Hepatocyte (in vitro differentiated cells): ENCODE measurements at regions not wholly inside any gene's neighbourhood (a gene's known extent, or its start where the extent isn't known, plus 50 kb on each side); places are given as distances from the start of the nearest gene placed in this dataset.

Experiments
- DNase-seq: peaks from one replicate; pipeline ENCODE4 v3.0.0-alpha.2; 2016; ENCODE audit warnings: low spot score
- H2AFZ ChIP-seq: fragments of 200-600 bp; sonication (generic); 2 replicates; pipeline ENCODE4 v1.6.0; 2016; ENCODE audit warnings: antibody characterized with exemption, mild to moderate bottlenecking
- H3K27ac ChIP-seq: fragments of 200-600 bp; sonication (generic); 2 replicates; pipeline ENCODE4 v1.5.1; 2016; ENCODE audit warnings: mild to moderate bottlenecking
- H3K27me3 ChIP-seq: fragments of 200-600 bp; sonication (generic); 2 replicates; pipeline ENCODE4 v1.6.1; 2016
- H3K36me3 ChIP-seq: fragments of 200-600 bp; sonication (generic); replicated peaks from 2 replicates; pipeline ENCODE4 v1.5.1; 2016; ENCODE audit warnings: low read depth; ENCODE audit not compliant: insufficient read depth
- H3K4me1 ChIP-seq: fragments of 200-600 bp; sonication (generic); 2 replicates; pipeline ENCODE4 v1.5.1; 2016; ENCODE audit warnings: mild to moderate bottlenecking, moderate library complexity; ENCODE audit not compliant: insufficient read depth
- H3K4me2 ChIP-seq: fragments of 200-600 bp; sonication (generic); 2 replicates; pipeline ENCODE4 v1.6.0; 2016
- H3K4me3 ChIP-seq: fragments of 200-600 bp; sonication (generic); 2 replicates; pipeline ENCODE4 v1.5.1; 2016; ENCODE audit warnings: mild to moderate bottlenecking
- H3K79me2 ChIP-seq: fragments of 200-600 bp; sonication (generic); 2 replicates; pipeline ENCODE4 v1.6.0; 2017; ENCODE audit warnings: mild to moderate bottlenecking
- H3K9me2 ChIP-seq: fragments of 200-600 bp; sonication (generic); replicated peaks from 2 replicates; pipeline ENCODE4 v1.6.0; 2017; ENCODE audit warnings: mild to moderate bottlenecking; ENCODE audit not compliant: insufficient read depth
- H3K9me3 ChIP-seq: fragments of 200-600 bp; sonication (generic); 2 replicates; pipeline ENCODE4 v1.5.1; 2016; ENCODE audit warnings: low read depth, mild to moderate bottlenecking
- H4K20me1 ChIP-seq: fragments of 200-600 bp; sonication (generic); 2 replicates; pipeline ENCODE4 v1.6.0; 2016; ENCODE audit warnings: mild to moderate bottlenecking; ENCODE audit not compliant: insufficient read depth, poor library complexity, severe bottlenecking
- CTCF ChIP-seq: fragments of 200-600 bp; sonication (generic); IDR thresholded peaks from 2 replicates; pipeline ENCODE4 v1.5.1; 2016; ENCODE audit warnings: antibody characterized with exemption, mild to moderate bottlenecking; ENCODE audit not compliant: poor library complexity
- EZH2 ChIP-seq: fragments of 200-600 bp; sonication (generic); IDR thresholded peaks from 2 replicates; pipeline ENCODE4 v1.6.1; 2016; ENCODE audit warnings: antibody characterized with exemption, mild to moderate bottlenecking, borderline replicate concordance
- EZH2phosphoT487 ChIP-seq: fragments of 200-600 bp; sonication (generic); IDR thresholded peaks from one replicate; pipeline ENCODE4 v1.6.1; 2018; ENCODE audit warnings: antibody characterized with exemption, mild to moderate bottlenecking, low read depth, moderate library complexity; ENCODE audit not compliant: unreplicated experiment, severe bottlenecking
- WGBS: methylation state at CpG from one replicate; pipeline ENCODE4 v1.1.6; 2016; ENCODE audit warnings: low lambda C conversion rate; ENCODE audit errors: missing lambda C conversion rate; 5-methylcytosine and 5-hydroxymethylcytosine counted together

- H3K27ac ChIP-seq = no peak overlapping the region
- H3K36me3 ChIP-seq = no peaks in the 10 kb centered on the region
- no peak overlapping the region for H3K4me3 ChIP-seq
- H3K4me2 ChIP-seq = no peak overlapping the region
- DNase-seq = no peak
- H3K79me2 ChIP-seq = no peaks in the 10 kb centered on the region
- TF ChIP-seq EZH2 (no peak), CTCF (no peak), EZH2phosphoT487 (no peak)
- no peaks in the 10 kb centered on the region for H3K27me3 ChIP-seq
- H3K9me2 ChIP-seq = no peaks in the 10 kb centered on the region
- no peak overlapping the region for H2AFZ ChIP-seq
- no peaks in the 10 kb centered on the region for H4K20me1 ChIP-seq
- H3K4me1 ChIP-seq = no peaks in the 10 kb centered on the region
- WGBS = 87% methylated on average over 3 of the region's 3 CpGs
- H3K9me3 ChIP-seq = no peaks in the 10 kb centered on the region
Measured at GRCh38 chr22:34998921-34999320, 67.0 kb upstream of the ISX start.

DNA sequence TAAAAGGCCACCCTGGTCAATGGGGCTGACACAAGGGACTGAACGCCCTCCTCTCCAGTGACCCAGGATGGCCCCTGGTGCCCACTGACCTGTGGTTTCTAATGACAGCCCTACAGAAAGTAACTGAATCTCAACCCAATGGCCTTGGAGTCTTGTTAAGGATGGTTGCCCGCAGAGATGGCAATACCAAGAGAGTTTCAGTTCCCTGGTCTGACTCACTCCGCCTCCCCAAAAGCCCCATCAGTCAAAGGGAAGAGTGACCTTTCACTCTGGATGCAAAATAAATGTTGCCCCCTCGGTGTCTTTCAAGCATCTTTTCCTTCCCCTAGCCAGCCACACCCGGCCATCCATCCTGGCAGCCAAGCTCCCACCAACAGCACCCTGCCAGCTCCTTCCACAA, 57.7 kb upstream of the ISX start:
- Histone ChIP-seq H3K27ac (no peak overlapping the region), H3K9me3 (no peaks in the 10 kb centered on the region), H2AFZ (no peak overlapping the region), H3K4me3 (no peak overlapping the region), H3K79me2 (no peaks in the 10 kb centered on the region), H4K20me1 (no peaks in the 10 kb centered on the region), H3K36me3 (no peaks in the 10 kb centered on the region), H3K4me2 (no peak overlapping the region), H3K9me2 (no peaks in the 10 kb centered on the region), H3K27me3 (no peaks in the 10 kb centered on the region), H3K4me1 (no peaks in the 10 kb centered on the region)
- DNase-seq = no peak
- no peak for TF ChIP-seq EZH2
- TF ChIP-seq CTCF = no peak
- no peak for TF ChIP-seq EZH2phosphoT487
- 85% methylated on average over 5 of the region's 5 CpGs for WGBS

DNA sequence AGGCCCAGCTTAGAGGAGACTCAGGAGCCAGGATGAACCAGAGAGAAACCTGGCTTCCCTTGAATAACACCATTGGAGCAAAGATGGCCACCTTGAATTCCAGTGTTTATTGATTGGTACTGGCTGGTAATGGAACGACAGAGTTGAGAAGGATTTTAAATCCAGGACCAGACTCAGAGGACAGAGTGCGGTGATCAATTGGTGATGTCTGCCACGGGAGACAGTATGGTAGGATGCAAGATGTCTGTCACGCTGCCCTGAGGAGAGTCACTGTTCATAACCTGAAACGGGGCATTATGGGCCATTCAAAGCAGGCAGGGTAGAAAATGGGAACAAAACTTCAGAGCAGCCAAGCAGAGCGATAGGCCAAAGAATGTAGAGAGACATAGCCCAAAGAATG, 55.4 kb upstream of the ISX start:
- no peaks in the 10 kb centered on the region for H3K79me2 ChIP-seq
- no peak for TF ChIP-seq EZH2
- no peak for TF ChIP-seq CTCF
- TF ChIP-seq EZH2phosphoT487 = no peak
- no peaks in the 10 kb centered on the region for H3K9me3 ChIP-seq
- no peaks in the 10 kb centered on the region for H3K9me2 ChIP-seq
- WGBS = 93% methylated on average over 6 of the region's 6 CpGs
- DNase-seq = no peak
- H3K36me3 ChIP-seq = no peaks in the 10 kb centered on the region
- no peak overlapping the region for H3K4me2 ChIP-seq
- no peaks in the 10 kb centered on the region for H4K20me1 ChIP-seq
- no peak overlapping the region for H3K27ac ChIP-seq
- H3K4me1 ChIP-seq = no peaks in the 10 kb centered on the region
- peaks cover 2% of the 10 kb centered on the region for H3K27me3 ChIP-seq
- H3K4me3 ChIP-seq = no peak overlapping the region
- no peak overlapping the region for H2AFZ ChIP-seq

- H3K9me2 ChIP-seq = no peaks in the 10 kb centered on the region
- H3K9me3 ChIP-seq = no peaks in the 10 kb centered on the region
- H3K27me3 ChIP-seq = peaks cover 2% of the 10 kb centered on the region
- no peak for DNase-seq
- H3K79me2 ChIP-seq = no peaks in the 10 kb centered on the region
- 85% methylated on average over 9 of the region's 9 CpGs for WGBS
- no peak overlapping the region for H2AFZ ChIP-seq
- no peak for TF ChIP-seq EZH2
- TF ChIP-seq CTCF = no peak
- no peak for TF ChIP-seq EZH2phosphoT487
- H3K4me3 ChIP-seq = no peak overlapping the region
- no peaks in the 10 kb centered on the region for H4K20me1 ChIP-seq
- H3K27ac ChIP-seq = no peak overlapping the region
- H3K4me1 ChIP-seq = no peaks in the 10 kb centered on the region
- H3K36me3 ChIP-seq = no peaks in the 10 kb centered on the region
- no peak overlapping the region for H3K4me2 ChIP-seq
Measured at GRCh38 chr22:35014812-35015211, 51.1 kb upstream of the ISX start.
